ENCODE measurements at regions not wholly inside any gene's neighbourhood (a gene's known extent, or its start where the extent isn't known, plus 50 kb on each side); places are given as distances from the start of the nearest gene placed in this dataset.

DNA sequence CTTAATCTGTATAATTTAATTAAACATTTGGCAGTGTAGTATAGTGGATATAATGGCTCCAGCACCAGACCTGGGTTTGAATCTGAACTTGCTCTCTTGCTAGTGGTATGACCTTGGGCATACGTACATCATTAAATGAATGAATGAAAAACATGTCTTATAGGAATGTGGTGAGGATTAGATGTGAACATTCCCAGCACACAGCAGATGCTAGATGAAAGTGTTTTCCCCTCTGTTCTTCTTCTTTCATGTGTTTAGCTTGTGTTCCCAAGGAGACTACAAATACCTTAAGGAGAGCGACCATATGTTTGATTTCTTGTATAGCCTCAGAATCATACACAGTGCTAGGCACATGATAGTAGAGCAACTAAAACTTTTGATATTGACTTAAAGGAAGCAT lies 56.5 kb downstream of the CT47B1 start:
- DNase-seq = no peak

DNA sequence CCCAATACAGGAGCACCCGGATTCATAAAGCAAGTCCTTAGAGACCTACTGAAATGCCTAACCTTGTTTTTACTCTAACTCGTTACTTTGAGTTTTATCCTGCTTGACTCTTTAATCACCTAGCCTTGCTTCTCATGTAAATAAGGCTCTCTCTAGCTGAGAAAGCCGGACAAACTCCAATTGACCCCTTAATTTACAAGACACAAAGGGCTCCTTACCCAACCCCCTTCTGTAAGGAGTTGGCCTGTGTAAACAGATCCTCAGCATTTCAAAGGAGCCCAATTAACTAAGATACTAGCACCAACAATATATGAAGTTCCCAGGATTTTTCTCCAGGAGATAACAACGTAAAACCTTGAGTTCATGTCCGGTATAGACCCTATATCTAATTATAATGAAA lies 61.7 kb downstream of the CT47B1 start:
- DNase-seq = no peak

DNA sequence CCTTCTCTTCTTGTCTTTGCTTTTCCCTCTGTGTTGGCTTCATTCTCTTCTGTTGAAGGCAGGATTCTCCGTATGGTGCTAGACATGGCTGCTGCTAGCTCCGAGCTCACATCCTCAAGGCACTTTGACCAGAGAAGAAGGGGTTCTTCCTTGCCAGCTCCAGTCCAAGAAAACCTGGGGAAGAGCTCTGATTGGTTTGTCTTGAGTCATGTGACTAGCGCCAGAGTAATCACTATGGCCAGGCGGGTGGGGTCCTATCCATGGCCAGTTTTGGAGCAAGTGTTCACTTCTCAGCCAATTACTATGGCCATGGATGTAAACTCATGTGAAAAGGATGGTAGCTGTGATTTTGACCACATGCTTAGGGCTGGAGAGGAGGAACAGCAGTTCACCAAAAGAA lies 74.2 kb downstream of the CT47B1 start:
- no peak for DNase-seq

DNA sequence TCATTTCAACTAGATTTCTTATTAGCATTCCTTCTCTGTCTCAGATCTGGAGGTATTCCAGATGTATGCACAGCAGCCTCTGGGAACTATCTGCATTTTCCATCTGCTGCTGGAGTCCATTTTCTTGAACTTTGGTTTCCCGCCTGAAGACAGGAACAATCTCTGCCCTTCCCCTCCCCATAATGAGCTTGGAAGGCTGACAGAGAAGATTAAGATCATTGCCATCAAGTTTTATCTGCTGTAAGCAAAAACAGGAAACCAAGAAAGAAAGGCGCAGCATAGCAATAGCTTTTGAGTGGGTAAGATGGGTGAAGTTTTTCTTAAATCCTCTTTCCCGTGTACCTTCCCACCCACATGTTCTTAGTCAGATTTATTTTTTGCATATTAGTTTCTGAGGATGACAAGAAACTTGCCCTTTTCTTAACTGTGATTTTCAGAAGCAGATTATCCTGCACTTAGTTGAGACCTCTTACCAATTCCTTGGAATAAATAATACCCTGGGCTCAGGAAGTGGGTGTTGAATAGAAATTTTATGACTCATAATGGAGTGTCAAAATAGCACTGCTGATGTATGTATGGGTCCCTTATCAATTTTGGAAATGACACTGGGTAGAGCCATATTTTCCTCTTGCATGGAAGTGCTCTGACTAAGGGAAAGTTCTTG lies 78.3 kb downstream of the CT47B1 start:
- DNase-seq = no peak

GRCh38 chrX:120795301-120795700 lies 80.4 kb downstream of the CT47B1 start:
- DNase-seq = no peak

DNA sequence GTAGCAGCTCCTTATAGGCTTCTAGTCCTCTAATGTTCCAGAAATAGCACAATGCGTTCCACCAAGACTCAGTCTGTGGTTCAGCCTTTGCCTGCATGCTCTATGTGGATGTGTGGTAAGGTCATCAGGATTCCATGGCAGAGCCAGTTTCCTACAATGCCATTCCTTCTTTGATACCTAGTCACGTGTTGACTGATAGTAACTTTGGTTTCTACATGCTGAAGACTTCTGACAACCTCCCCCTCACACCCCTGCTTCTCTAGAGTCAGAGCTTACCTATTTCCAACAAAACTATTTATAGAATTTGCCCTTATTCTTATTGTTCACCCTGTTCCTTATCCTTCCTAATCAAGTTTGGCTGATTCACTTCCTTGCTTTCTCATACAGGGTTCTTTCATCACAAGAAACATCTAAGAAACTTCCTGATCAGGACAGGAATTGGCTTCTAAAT lies 81.1 kb downstream of the CT47B1 start:
- DNase-seq = no peak

DNA sequence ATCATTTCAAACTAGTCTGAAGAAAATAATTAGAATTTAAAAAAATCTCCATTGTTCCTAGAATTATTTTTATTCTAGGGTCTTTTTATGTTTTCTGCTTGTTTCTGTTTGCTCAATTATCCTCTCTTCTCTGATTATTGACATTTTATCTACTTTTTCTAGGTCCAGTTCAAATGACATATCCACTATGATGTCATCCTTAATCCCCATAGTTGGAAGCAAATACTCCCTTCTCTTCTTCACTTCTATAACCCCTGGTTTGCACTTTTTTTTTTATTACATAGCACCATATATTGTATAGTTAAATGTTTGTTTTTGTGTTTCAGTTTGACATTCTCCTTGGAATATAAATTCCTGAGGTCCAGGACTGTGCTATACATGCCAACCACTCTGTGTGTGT lies 82.6 kb downstream of the CT47B1 start:
- DNase-seq = no peak

GRCh38 chrX:120791013-120791643 lies 84.5 kb downstream of the CT47B1 start:
- no peak for DNase-seq

- DNase-seq = no peak
Observed at GRCh38 chrX:120790552-120790951, 85.1 kb downstream of the CT47B1 start.

GRCh38 chrX:120790118-120790517 lies 85.5 kb downstream of the CT47B1 start:
- DNase-seq = peak; percentile 71

- no peak for DNase-seq
Observed at GRCh38 chrX:120781403-120781802, 94.3 kb downstream of the CT47B1 start.

- no peak for DNase-seq
Observed at GRCh38 chrX:120775959-120776358, 99.7 kb downstream of the CT47B1 start.

DNA sequence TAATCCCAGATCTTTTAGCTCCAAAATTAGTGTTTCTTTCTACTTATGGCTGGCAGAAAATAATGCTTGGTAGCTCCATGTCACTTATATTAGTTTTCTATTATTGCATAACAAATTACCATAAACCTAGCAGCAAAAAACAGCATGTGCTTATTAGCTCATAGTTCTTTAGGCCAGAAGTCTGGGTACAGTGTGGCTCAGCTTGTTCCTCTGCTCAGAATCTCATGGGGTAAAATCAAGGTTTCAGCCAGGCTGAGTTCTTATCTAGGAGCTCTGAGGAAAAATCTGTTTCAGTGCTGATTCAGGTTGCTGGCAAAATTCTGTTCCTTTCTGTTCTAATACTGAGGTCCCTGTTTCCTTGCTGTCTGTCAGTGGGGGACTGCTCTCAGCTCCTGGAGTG lies 101.1 kb downstream of the CT47B1 start:
- DNase-seq = no peak

GRCh38 chrX:120773801-120774200 lies 101.9 kb downstream of the CT47B1 start:
- no peak for DNase-seq

- no peak for DNase-seq
Observed at GRCh38 chrX:120769576-120770341, 105.9 kb downstream of the CT47B1 start.

GRCh38 chrX:120768681-120769080 lies 107.0 kb downstream of the CT47B1 start:
- DNase-seq = no peak

DNA sequence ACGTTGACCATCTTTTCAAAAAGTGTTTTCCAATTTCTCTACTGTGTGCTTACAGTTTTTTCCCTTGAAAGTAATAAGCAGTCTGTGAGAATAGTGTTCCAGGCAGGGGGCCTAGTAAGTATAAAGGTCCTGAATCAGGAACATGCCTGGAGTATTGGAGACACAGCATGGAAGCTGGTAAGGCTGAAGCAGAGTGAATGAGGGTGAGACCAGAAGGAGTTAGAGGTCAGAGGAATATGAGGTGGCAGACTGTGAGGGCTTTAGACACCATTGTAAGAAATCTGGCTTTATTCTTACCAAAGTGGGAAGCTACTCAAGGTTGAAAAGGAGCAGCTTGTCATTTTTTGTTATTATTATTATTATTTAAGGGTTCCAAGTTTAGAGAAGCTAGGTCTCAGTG lies 107.4 kb downstream of the CT47B1 start:
- DNase-seq = no peak

DNA sequence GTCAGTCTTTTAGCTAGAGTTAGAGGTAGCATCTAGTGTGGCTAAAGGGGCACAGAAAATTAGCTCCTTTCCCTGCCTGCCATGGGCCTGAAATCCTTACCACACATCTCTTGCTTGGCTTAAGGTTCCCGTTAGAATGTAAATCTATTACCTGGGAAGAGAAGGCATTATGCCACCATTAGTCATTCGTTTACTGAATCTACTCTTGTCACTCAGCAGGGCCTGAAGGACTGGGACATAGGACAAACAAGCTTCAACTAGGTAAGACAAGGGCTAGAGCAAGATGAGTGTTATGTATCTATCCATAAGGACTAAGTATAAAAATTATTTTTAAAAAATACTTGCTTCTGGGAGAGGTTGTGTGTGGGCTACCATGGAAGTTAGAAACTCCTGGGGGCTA lies 112.4 kb downstream of the CT47B1 start:
- DNase-seq = no peak

DNA sequence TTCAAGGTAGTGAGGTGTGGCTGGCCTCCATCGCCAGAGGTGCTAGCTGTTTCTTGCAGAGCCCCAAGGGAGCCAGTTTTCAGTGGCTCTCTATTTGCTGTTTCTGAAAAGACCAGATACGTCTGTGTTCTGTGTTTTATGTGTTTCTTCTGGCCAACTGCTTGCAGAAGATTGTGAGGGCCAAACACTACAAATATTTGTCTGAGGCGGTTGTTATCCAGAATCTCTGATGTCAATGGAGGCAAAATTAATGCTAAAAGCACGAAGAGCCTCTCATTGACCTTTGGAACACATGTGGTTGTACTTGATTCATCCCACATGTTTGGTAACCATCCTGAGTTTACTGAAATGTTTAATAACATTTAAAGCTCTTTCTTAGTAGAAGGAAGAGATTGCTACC lies 113.9 kb downstream of the CT47B1 start:
- DNase-seq = peak; percentile 63

GRCh38 chrX:120759685-120760084 lies 116.0 kb downstream of the CT47B1 start:
- no peak for DNase-seq

- no peak for DNase-seq
Observed at GRCh38 chrX:120755066-120755846, 120.4 kb downstream of the CT47B1 start.

- DNase-seq = no peak
Observed at GRCh38 chrX:120753413-120754251, 122.0 kb downstream of the CT47B1 start.

All from hindlimb muscle (tissue), 1 donor.